Stimulated activated CD4-positive, alpha-beta T cell treated with anti-CD3 and anti-CD28 coated beads, TNF-alpha, amount 100 ng/mL, for 24 hours (primary cell): ENCODE measurements at regions not wholly inside any gene's neighbourhood (a gene's known extent, or its start where the extent isn't known, plus 50 kb on each side); places are given as distances from the start of the nearest gene placed in this dataset.
"Not testable (repeated sequence)": the region's sequence is repeated elsewhere in the genome, so short reads cannot be mapped to it uniquely, and the experiment has no call there.

ENCODE experiments used
- DNase-seq, 3 experiments: peaks; one replicate each; pipeline ENCODE4 v3.0.0-alpha.2; 2020; ENCODE audit warnings: low read depth in 3 of 3

DNA sequence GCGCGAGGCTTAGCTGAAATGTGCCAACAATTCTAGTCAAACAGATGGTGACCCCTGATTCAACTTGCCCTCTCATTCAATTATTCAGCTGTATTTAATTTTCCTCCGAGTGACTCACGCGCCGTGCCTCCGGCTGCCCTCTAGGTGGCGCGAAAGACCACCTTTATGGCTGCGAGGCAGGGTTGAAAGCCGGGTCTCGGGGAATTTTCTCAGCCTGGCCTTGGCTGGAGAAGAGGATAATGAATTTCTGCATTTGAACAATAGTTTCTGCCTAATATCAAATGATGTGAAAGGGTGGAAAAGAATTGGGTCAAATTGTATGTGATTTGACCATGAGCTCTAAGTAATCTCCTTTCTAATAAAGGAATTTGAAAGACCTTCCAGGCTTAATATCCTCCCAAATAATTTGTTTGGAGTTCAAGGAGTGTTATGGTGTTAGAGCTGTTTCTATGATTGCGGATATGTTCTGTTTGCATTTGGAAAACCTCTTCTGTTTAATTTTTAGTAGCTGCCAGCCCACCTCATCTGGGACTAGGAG lies 310.9 kb downstream of the ZNF536 start:
- DNase-seq, result peak; percentile 17 to 50 (median 33)

DNA sequence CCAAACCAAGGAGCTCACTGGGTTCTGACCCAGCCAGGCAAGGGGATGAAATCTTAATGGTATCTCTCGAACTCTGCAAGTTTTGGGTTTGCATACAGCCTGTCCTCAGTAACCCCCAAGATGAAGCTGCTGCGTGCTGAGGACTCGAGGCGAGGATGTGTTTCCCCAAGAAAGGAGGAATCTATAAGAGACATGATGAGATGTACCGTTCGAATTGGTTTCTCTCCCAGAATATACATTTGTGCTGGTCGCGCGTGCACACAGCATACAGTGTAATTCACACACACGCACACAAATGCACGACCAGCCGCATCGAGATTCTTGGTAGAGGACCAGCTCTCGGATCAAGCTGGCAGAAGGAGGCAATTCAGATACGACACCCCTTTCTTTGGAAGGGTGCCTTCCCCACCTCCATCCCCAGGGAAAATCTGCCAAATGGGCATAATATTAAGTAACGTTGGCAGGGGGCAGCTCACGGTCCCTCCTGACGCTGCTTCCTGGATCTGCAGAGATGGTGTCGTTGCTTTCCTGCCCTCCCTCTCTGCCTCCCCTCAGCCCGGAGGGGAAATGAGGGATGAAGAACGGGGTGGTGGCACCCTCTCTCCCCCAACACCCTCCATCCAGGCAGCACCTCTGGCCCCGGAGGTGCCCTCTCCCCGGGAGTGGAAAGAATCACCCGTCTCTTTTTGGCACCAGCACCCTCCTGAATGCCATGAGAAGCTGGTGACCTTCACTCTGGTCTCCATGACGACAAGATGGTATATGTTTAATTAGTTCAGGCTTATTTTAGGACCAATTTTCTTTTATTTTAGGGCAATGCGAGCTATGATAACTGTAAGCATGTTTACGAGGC lies 310.2 kb downstream of the ZNF536 start:
- DNase-seq, result no peak

DNA sequence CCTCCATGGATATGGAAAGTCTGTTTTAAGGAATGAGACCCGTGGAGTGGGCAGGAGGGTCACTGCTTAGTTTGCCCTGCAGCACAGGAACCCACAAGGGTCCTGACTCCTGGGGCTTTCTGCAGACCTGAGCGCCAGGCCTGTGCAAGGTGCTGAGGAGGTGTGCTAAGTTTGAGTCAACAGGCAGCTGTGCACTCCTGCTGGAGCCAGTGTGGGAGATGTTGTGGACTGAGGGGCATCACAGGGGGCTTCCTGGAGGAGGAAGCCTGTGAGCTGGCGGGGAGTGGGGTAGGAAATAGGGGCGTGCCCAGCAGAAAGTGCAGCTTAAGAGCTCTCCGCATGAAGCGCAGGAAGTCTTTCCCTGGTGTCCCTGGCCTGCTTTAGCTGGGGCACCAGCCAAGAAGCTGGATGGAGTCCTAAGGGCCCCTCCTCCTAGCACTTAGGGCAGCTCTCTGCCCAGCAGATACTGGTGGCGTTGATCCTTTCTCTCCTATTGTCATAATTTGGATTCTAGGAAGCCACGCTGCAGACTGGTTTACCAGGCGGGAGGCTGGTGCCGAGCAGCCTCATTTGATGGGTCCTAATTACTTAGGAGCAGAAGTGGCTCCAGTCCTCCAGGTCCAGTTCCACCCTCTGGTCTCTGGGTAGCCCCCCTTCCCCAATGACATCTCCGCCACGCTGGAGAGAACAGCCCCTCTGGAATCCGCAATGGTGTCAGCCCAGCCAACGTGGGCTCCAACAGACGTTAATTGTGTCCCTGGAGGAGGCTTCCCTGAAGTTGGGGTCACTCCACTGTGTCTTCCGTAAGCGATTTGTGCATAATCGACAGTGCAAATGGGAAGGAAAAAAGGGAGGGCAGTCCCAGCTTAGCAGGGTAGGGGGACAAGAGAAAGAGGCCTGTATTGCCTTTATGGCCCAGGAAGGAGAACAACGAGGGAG lies 309.2 kb downstream of the ZNF536 start:
- DNase-seq, result no peak

DNA sequence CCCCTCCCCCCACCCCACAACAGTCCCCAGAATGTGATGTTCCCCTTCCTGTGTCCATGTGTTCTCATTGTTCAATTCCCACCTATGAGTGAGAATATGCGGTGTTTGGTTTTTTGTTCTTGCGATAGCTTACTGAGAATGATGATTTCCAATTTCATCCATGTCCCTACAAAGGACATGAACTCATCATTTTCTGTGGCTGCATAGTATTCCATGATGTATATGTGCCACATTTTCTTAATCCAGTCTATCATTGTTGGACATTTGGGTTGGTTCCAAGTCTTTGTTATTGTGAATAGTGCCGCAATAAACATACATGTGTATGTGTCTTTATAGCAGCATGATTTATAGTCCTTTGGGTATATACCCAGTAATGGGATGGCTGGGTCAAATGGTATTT lies 308.2 kb downstream of the ZNF536 start:
- not testable (repeated sequence) for DNase-seq

DNA sequence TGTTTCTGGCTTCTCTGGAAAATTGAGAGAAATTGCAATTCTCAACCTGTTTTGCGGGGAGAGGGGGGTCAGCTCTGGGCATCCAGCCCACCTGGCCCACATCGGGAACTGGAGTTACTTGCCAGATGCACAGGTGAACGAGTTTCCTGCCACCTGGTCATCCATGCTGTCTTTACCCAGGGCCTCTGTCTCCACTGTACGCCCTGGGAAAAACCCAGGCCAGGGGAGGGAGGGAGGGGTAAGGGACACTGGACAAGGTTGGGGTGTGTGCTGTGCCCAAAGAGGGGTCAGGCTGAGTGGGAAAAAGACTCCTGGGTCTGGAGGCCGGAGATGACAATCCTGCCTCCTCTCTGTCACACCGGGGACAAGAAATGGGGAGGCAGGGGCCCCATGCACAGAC lies 307.6 kb downstream of the ZNF536 start:
- no peak for DNase-seq

DNA sequence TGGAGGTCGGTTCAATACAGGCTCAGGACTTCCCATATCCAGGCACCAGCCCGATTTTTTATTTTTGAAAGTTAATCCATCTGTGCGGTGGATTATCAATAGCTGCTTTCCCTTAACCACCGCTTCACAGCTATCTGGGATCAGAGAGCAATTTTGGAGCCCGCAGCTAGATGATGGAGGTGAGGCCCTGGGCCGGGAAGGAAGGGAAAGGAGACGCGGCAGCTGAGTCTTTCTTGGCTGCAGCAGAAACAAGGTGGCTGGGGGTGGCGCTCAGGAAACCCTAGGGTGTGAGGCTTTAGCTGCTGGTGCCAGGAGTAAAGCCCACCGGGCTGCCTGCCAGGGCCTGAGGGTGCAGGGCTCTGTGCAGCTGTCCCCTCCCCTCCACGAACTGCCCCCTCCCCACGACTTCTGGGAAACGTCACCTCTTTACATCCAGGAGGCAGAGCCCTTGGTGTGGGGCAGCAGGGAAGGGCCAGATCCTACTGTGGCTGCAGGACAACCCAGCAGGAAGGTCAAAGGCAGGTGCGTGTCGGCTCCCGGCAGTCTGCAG lies 307.0 kb downstream of the ZNF536 start:
- no peak for DNase-seq

DNA sequence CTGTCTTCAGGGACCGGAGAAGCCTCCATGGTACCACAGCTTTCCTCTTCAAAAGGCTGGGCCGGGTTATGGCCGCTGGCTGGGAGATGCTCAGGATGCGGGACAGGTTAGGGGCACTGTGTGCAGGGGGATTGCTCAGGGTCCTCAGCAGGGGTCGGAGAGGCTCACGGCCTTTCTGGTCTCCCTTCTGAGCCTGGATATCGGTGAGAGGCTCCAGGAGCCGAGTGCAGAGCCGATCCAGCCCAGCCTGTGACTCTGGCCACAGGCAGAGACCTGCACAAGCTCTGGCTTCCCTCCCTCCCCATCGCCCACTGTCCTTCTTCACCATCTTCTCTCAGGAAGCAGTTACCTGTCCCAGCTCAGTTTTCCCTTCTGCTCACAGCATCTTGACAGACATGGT lies 306.0 kb downstream of the ZNF536 start:
- DNase-seq, result no peak

DNA sequence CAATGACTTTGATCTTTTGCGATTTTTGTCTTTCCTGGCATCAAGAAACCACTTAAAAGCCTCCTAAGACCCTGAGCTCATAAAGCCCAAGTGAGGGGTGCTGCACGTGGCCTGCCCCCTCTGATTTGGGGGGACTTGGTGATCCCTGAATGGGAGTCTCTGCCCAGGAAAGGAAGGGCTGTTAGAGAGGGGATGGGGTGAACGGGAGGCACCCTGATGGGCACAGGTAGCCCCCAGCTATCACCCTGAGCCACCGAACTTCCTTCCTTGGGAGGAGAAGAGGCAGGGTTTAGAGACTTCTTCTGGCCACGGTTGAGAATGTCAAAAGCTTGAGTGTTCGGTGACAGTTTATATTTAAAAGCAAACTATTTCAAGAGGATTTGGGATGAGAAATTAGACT lies 305.5 kb downstream of the ZNF536 start:
- DNase-seq, result no peak

DNA sequence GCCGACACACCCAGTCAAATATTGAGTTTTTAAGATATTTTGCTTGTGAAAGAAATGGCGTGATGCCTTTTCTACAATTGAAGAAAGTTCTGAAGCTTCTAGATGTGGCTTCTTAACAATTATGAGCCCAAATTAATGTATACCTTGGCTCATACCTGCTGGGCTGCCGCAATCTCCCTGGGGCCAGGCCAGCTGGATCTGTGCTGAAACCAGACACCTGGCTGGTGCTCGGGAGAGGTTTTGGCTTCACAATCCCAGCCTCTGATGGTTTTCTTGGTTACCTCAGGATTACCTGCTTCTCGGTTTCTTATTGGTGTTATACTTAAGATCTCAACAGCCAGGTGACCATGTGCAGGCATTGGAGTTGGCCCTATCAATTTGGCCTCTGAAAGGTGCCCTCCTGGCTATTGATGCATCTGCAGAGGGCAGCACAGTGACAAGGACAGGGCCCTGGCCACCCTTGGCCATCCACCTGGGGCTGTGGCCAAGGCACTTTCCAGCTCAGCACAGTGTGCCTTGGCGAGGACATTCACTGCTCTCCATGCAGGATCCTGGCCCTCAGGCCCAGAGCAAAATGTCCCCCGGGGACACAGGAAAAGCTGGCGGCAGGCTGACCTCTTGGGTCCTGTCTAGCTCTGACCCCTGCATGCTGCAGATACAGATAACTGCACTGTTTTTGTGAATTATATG lies 305.0 kb downstream of the ZNF536 start:
- DNase-seq, result no peak

DNA sequence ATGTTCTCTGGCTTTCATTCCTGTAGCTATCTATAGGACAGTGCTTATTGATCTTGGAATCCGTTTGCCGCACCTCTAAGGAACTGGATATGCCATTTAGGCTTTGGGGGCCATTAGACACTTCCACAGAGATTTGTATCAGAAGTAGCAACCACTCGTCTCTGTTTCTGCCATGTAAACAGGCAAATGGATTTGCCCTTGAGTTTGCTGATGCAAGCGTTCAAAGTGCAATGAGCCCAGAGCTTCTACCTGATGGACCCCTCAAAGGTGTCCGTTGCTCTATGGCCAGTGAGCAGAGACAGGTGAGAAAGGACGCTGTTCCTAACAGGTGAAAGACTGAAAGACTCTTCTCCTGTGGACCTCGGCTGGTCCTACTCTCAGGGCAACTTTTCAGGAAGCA lies 302.9 kb downstream of the ZNF536 start:
- no peak for DNase-seq

DNA sequence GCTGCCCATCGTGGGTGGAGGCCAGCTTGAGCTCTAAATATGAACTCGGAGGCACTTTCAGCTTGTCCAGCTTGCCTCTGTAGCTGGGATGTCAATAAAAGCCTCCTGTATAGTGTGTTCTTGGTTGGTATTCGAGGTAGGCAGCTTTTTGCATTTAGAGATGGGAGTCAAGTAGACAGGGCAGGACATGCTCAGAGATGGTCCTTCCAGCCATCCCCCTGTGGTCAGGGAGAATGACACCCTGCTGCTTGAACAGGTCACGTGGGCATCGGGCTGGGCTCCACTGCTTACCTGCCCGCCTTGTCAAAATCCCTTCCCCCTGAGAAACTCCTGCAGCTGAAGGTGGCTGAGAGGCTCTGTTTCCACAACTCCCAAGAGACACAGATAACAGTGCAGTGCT lies 302.5 kb downstream of the ZNF536 start:
- DNase-seq, result no peak

DNA sequence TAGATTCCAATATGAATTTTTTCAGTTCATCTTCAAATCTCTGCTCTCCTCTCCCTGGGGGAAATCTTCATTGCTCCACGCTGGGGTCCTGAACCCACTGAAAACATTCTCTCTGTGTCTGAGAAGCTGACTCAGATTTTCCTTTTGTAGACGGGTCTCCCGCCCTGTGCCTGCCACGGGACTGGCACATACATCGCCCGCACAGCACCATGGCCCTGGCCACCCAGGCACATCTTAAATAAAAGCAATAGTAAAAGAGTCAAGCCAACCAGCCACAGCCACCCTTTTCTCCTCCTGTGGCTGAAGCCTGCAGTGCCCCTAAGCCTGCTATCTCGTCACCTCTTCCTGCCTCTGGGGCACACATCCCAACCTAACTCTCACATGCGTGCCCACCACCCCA lies 301.2 kb downstream of the ZNF536 start:
- DNase-seq, result no peak

DNA sequence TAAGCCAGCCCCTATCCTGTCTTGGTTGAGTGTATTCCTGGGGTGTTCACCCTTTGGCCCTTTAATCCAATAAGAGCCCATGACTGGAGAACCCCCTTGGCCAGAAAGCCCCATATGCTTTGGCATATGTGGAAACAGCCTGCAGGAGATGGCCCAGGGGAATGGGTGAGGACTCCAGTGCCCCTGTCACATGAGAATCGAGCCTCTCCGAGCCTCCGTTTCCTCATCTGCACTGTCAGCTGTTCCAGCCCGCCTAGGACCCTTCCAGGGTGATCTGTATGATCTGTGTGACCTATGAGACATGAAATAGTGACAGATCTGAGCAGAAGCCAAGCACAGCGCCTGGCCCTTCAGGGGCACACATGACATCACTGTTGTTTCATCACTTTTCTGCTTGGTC lies 300.7 kb downstream of the ZNF536 start:
- DNase-seq, result no peak

DNA sequence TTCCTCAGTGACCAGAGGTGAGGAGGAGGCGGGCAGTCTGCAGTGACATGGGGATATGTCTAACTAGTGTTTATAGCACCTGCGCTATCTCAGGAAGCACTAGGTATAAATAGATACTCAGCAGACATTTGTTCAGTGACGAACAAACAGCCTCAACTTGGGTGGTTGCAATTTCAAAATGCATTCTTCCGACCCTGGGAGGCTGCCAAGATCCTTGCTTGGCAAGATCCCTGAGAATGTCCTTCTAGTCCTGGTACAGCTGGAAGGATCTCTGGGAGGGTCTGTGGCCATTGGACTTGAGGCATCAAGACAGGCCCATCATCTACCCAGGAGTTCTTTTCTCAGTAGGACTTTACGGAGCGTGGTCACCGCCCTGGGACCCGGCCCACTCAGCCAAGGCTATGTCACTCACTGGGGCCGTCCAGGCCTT lies 299.5 kb downstream of the ZNF536 start:
- DNase-seq, result no peak

DNA sequence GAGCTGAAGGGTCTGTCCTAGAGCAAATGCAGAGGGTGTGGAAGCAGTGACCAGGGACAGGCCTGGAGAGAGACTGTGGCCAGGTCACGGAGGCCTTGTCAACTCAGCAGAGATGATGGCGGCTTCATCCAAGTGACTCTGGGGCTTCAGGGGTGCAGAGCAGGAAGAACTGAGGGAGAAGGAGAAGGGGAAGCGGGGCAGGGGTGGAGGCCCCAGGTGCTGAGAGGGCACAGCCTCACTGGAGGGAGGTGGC lies 299.1 kb downstream of the ZNF536 start:
- no peak for DNase-seq

DNA sequence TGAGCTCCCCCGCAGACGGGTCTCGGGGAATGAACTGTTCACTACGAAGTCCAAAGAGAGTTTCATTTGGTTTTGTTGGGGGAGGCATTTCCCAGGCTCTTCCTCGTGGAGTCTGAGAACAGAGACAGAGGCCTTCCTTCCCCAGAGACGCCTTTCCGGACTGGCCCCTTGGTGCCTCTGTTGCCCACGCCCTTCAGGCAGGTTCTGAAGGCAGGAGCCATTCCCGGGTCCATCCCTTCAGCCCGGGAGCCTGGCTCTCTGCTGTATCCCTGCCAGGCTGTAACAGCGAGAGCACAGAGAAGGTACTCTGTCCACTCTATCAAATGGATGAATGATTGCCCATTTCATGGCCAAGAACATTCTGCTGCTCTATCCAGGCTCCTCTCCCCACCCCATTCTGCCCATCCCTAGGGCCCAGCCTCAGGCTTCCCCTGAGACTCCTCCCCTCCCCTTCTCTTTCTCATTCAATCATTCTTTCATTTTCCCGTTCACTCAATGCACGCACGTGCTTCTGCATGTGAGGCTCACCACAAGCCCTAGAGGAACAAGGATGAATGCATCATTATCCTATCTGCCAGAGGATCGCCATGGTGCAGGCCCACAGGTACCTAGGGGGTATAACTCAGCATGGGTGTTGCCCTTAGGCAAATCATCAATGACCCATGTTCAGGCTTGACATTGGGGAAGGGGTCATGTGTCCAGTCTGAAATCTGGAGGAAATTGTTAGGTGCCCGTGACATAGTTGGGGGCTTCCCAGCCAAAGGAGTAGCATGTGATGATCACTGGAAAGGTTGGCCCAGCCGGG lies 298.6 kb downstream of the ZNF536 start:
- no peak for DNase-seq

DNA sequence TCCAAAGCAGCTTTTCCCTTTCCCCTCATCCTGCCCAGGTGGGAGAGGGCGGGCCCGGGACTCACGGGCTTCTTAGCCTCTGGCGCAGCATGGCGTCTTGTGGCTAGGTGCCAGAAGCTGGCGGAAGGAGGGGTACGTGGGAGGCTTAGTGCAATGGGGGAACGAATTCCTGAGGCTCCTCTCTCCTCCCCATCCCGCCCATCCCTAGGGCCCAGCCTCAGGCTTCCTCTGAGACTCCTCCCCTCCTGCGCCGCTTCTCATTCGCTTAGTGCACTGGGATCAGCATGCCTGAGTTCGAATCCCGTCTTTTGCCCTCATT lies 297.8 kb downstream of the ZNF536 start:
- no peak for DNase-seq

DNA sequence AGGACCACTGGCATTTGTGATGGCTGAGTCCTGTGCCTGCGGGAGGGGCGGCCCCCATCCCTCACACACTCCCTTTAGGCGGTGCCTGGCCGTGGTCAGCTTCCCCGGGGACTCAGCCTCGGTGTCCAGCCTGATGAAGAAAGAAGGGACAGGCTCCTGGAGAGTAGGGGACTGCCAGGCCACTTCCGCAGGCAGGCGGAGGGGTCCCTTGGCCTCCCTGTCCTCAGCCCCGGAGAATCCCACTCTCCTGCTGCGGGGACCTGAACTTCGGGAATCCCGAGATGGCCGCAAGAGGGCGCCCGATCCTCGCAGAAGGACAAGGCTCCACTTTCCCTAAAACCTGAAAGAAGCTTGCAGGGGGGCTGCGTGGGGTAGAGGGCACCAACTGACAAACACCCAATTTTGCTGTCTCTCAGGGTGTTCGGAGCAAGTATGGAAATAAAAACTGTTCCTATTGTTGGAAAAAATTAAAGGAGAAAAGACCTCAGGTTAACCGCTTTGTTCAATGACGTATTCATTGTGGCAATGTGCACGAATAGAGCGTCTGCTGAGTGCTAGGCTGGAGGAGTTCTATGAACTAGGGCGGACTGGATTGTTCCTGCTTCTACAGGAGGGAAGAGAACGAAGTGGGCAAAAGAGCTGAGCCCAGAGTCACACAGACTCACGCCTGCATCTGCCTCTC lies 297.3 kb downstream of the ZNF536 start:
- DNase-seq, result peak; percentile 4 to 51 (median 16)

DNA sequence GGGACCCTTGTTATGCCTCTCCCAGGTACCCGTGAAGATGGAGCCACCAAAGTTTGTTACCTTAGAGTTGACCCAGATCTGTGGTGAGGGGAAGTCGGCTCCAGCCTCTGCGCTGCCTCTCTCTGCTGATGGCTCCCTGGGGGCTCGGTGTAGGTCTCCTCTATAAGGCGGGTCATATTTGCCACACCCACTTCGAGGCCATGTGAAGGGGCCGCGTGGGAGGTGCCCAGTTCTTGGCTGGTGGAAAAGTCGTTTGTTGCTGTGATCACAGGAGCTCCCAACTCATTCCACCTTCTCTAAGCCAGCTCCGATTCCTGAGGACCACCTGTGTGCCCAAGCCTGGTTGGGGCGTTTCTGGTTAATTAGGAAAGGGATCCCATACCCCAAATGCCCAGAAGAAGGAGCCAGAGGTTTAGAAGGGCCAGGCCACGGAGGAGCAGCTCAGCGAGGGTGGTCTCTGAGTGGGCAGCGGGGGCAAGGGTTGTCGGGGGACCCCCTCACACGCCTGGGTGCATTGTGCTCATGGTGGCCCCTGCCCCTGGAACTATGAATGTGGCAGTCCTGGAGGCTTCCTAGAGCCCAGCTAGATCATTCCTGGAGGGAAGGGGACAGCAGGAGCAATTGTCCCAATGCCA lies 296.5 kb downstream of the ZNF536 start:
- no peak for DNase-seq

DNA sequence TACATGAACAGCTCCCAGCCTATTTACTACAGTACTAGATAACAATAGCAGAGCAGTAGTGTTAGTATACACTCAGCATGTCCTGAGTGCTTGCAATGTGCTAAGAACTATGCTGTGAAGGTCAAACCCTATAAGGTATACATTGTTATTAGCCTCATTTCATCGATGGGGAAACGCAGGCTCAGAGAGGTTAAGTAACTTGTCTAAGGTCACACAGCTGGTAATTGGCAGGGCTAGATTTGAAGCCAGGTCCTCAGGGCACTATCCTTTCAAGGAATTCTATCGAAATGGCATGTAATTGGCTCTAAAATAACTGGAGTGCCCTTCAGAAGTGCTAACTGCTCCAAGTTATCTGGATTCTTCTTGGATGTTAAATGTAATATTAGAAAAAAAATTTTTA lies 295.6 kb downstream of the ZNF536 start:
- no peak for DNase-seq
